ENCODE measurements at regions not wholly inside any gene's neighbourhood (a gene's known extent, or its start where the extent isn't known, plus 50 kb on each side); places are given as distances from the start of the nearest gene placed in this dataset.

DNA sequence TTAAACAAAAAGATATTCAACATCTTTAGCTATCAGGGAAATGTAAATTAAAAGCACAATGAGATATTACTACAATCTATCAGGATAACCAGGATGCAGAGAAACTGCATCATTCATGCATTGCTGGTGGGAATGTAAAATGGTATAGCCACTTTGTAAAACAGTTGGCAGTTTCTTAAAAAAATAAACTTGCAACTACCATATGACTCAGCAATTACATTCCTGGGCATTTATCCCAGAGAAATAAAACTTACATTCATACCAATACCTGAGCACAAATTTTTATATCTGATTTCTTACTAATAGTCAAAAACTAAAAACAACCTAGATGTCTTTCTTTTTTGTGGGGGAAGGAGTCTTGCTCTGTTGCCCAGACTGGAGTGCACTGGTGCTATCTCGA lies 190.3 kb upstream of the TAB2 start:
- peaks cover 4% of the 10 kb centered on the region for H3K9me3 Mint-ChIP-seq
- no peak overlapping the region for H3K4me3 Mint-ChIP-seq
- no peaks in the 10 kb centered on the region for H3K27me3 Mint-ChIP-seq (ENCODE audit: low read depth)
- CTCF ChIA-PET, result no interaction called here
- H3K36me3 Mint-ChIP-seq (ENCODE audit: low read depth), result peaks cover 4% of the 10 kb centered on the region
- H3K27ac Mint-ChIP-seq, result no peak overlapping the region
- peaks cover 63% of the 10 kb centered on the region for H3K4me1 Mint-ChIP-seq (ENCODE audit: low read depth)
- no peak for DNase-seq
- intact Hi-C loops (cut with micrococcal nuclease), result no loop called here

GRCh38 chr6:149128489-149129145 lies 188.9 kb upstream of the TAB2 start:
- Mint-ChIP-seq H3K36me3 (ENCODE audit: low read depth) (peaks cover 3% of the 10 kb centered on the region), H3K4me1 (ENCODE audit: low read depth) (peaks cover 57% of the 10 kb centered on the region), H3K27ac (peak overlapping the region; percentile 83), H3K27me3 (ENCODE audit: low read depth) (no peaks in the 10 kb centered on the region), H3K9me3 (peaks cover 3% of the 10 kb centered on the region), H3K4me3 (no peak overlapping the region)
- intact Hi-C loops (cut with micrococcal nuclease), result loop anchor here (2.0 kb wide), 1 partner anchor 34 kb away; no protein-coding TSS in a partner anchor
- CTCF ChIA-PET, result no interaction called here
- DNase-seq, result peak; percentile 56

GRCh38 chr6:149129371-149130077 lies 188.0 kb upstream of the TAB2 start:
- peaks cover 51% of the 10 kb centered on the region for H3K4me1 Mint-ChIP-seq (ENCODE audit: low read depth)
- H3K27me3 Mint-ChIP-seq (ENCODE audit: low read depth), result no peaks in the 10 kb centered on the region
- peak overlapping the region; percentile 83 for H3K27ac Mint-ChIP-seq
- CTCF ChIA-PET, result no interaction called here
- H3K4me3 Mint-ChIP-seq, result no peak overlapping the region
- peaks cover 3% of the 10 kb centered on the region for H3K9me3 Mint-ChIP-seq
- intact Hi-C loops (cut with micrococcal nuclease), result loop anchor here (2.0 kb wide), 1 partner anchor 35 kb away; no protein-coding TSS in a partner anchor
- H3K36me3 Mint-ChIP-seq (ENCODE audit: low read depth), result peaks cover 3% of the 10 kb centered on the region
- DNase-seq, result peak; percentile 56

DNA sequence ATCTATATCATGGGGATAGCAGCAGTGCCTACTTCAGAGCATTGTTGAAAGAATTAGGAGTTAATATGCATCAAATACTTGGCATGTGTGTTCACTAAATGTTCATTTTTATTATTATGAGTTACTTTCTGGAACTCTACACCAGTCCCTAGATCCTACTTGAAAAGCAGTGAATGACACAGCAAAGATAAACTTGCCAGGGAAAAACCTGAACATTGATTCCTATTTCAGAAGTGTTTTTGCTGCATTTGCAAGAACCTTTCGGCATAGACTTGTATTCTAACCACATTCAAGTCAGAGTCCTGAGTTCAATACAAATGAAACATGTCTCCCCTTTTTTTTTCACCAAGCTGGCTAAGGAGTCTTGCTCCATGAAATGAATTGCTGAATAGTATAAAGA lies 187.4 kb upstream of the TAB2 start:
- H3K4me1 Mint-ChIP-seq (ENCODE audit: low read depth), result peaks cover 51% of the 10 kb centered on the region
- peaks cover 3% of the 10 kb centered on the region for H3K36me3 Mint-ChIP-seq (ENCODE audit: low read depth)
- H3K27ac Mint-ChIP-seq, result no peak overlapping the region
- H3K27me3 Mint-ChIP-seq (ENCODE audit: low read depth), result no peaks in the 10 kb centered on the region
- intact Hi-C loops (cut with micrococcal nuclease), result no loop called here
- peaks cover 3% of the 10 kb centered on the region for H3K9me3 Mint-ChIP-seq
- DNase-seq, result no peak
- no peak overlapping the region for H3K4me3 Mint-ChIP-seq
- CTCF ChIA-PET, result no interaction called here

- intact Hi-C loops (cut with micrococcal nuclease), result no loop called here
- H3K27me3 Mint-ChIP-seq (ENCODE audit: low read depth), result no peaks in the 10 kb centered on the region
Observed at GRCh38 chr6:149130508-149130907, 187.0 kb upstream of the TAB2 start.

DNA sequence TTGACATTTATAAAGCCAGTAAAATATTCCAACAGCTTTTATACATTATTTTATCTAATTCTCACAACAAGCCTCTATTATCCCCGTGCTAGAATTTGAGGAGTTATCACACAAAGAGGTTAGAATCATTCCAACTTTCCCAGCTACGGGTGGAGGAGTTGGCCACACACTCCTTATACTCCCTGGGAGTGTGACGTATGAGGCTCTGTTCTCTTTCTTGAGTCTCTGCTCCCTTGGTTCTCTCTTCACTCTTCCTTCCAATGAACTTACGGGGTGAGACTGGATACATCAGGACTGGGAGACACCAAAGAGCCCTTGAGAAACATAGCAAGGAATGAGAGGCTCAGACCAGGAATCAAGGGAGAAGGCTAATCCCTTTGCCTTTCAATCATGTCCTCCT lies 185.6 kb upstream of the TAB2 start:
- Mint-ChIP-seq H3K4me3 (no peak overlapping the region), H3K36me3 (ENCODE audit: low read depth) (peaks cover 2% of the 10 kb centered on the region), H3K4me1 (ENCODE audit: low read depth) (peaks cover 51% of the 10 kb centered on the region), H3K27ac (peak overlapping the region; percentile 25), H3K9me3 (no peaks in the 10 kb centered on the region), H3K27me3 (ENCODE audit: low read depth) (no peaks in the 10 kb centered on the region)
- CTCF ChIA-PET, result interaction anchor here (0.8 to 2.1 kb wide), 2 partner anchors 130 to 300 kb away, joined by 3 to 5 read pairs; no protein-coding TSS in a partner anchor
- DNase-seq, result no peak
- intact Hi-C loops (cut with micrococcal nuclease), result no loop called here

More at GRCh38 chr6:149130508-149130907, 187.0 kb upstream of the TAB2 start:
- Mint-ChIP-seq H3K27ac (no peak overlapping the region), H3K4me3 (no peak overlapping the region), H3K4me1 (ENCODE audit: low read depth) (peaks cover 51% of the 10 kb centered on the region), H3K36me3 (ENCODE audit: low read depth) (peaks cover 3% of the 10 kb centered on the region), H3K9me3 (no peaks in the 10 kb centered on the region)
- CTCF ChIA-PET, result interaction anchor here (0.5 to 1.1 kb wide), 3 partner anchors 33 to 251 kb away, joined by 3 to 4 read pairs (median 4); no protein-coding TSS in a partner anchor
- DNase-seq, result no peak

DNA sequence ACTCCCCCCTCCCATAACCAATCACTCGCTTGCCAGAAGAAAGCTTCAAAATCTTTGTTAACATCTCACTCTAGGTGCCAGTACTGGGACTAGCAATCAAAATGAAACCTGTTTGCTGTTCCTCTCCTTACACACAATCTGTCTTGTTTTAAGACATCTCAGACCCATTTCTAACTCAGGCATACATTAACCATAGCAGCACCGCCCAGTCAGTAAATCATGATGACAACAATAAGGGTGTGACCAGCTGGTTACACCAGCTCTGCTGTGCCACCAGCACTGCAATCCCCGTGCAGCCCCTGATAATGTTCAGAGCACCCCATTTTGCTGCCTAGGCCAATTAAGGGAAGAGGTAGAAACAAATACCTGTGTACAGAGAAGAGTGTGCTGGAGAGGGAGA lies 185.2 kb upstream of the TAB2 start:
- intact Hi-C loops (cut with micrococcal nuclease), result no loop called here
- Mint-ChIP-seq H3K4me1 (ENCODE audit: low read depth) (peaks cover 46% of the 10 kb centered on the region), H3K27ac (peak overlapping the region; percentile 25), H3K27me3 (ENCODE audit: low read depth) (no peaks in the 10 kb centered on the region), H3K9me3 (no peaks in the 10 kb centered on the region), H3K36me3 (ENCODE audit: low read depth) (no peaks in the 10 kb centered on the region), H3K4me3 (no peak overlapping the region)
- DNase-seq, result peak; percentile 27
- CTCF ChIA-PET, result interaction anchor here (0.8 to 2.1 kb wide), 2 partner anchors 130 to 300 kb away, joined by 3 to 5 read pairs; no protein-coding TSS in a partner anchor

DNA sequence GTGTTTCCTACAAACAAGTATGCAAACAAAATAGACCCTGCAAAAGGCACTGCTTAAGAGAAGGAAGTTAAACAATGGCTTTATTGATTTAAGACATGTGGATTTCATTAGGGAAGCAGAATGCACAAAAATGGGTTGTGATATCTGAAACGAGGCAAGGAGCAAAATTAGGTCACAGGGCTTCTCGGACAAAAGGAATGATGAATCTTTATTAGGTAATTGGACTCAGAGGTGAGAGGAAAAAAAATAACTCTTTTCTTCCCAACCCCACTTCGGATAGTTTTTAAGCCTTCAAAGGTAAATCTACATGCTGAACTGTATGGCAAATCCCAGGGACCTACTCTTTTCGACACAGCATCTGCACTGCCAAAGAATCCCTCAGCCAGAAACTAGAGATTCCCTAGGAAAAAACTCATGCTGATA lies 183.0 kb upstream of the TAB2 start:
- Mint-ChIP-seq H3K36me3 (ENCODE audit: low read depth) (no peaks in the 10 kb centered on the region), H3K9me3 (no peaks in the 10 kb centered on the region), H3K4me3 (no peak overlapping the region), H3K27ac (no peak overlapping the region), H3K4me1 (ENCODE audit: low read depth) (peaks cover 40% of the 10 kb centered on the region), H3K27me3 (ENCODE audit: low read depth) (no peaks in the 10 kb centered on the region)
- no peak for DNase-seq
- CTCF ChIA-PET, result no interaction called here
- intact Hi-C loops (cut with micrococcal nuclease), result no loop called here

DNA sequence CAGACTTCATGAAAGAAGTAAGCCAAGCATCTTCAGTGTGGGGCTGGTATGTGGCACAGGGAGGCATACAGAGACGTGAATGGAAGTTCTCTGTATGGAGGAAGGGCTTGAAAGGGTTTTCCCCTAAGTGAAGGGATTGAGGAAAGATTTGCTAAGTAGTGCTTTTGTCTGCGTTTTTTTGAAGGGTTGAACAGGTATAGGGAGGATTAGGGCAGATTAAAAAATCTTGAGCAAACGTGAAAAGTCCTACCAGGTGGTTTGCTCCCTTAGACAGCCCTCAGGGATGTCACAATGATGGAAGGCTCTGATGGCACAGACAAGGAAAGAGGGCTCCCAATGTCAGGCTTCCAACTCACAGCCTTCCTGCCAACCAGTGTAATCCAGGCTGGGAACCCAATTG lies 181.7 kb upstream of the TAB2 start:
- Mint-ChIP-seq H3K27ac (no peak overlapping the region), H3K27me3 (ENCODE audit: low read depth) (no peaks in the 10 kb centered on the region), H3K9me3 (no peaks in the 10 kb centered on the region), H3K4me1 (ENCODE audit: low read depth) (peaks cover 41% of the 10 kb centered on the region), H3K4me3 (no peak overlapping the region), H3K36me3 (ENCODE audit: low read depth) (no peaks in the 10 kb centered on the region)
- intact Hi-C loops (cut with micrococcal nuclease), result no loop called here
- DNase-seq, result no peak
- CTCF ChIA-PET, result no interaction called here

DNA sequence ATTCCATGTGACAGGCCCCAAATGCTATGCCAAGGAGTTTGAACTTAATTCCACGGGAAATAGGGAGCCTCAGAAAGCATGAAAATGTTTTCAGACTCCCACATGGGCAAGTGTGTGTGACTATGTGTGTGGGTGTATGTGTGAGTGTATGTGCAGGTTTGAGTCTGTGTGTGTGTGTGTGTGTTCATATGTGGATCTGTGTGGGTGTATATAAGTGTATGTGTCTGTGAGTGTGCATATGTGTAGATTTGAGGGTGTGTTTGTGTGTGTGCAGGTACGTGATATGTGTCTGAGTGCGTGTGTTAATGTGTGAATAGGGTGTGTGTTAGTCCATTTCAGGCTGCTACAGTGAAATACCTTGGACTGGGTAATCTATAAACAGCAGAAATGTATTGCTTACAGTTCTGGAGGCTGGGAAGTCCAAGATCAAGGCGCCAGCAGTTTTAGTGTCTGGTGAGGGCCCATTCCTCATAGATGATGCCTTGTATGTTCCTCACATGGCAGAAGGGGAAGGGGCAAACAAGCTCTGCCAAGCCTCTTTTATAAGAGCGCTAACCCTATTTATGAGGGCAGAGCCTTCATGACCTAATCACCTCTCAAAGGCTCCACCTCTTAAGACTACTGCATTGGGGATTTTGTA lies 181.1 kb upstream of the TAB2 start:
- no peak overlapping the region for H3K27ac Mint-ChIP-seq
- no peak overlapping the region for H3K4me3 Mint-ChIP-seq
- intact Hi-C loops (cut with micrococcal nuclease), result no loop called here
- no peak for DNase-seq
- H3K9me3 Mint-ChIP-seq, result no peaks in the 10 kb centered on the region
- H3K4me1 Mint-ChIP-seq (ENCODE audit: low read depth), result peaks cover 45% of the 10 kb centered on the region
- CTCF ChIA-PET, result no interaction called here
- H3K27me3 Mint-ChIP-seq (ENCODE audit: low read depth), result no peaks in the 10 kb centered on the region
- H3K36me3 Mint-ChIP-seq (ENCODE audit: low read depth), result no peaks in the 10 kb centered on the region

GRCh38 chr6:149136913-149137286 lies 180.6 kb upstream of the TAB2 start:
- Mint-ChIP-seq H3K9me3 (no peaks in the 10 kb centered on the region), H3K27ac (no peak overlapping the region)
- intact Hi-C loops (cut with micrococcal nuclease), result no loop called here

GRCh38 chr6:149137594-149137993 lies 179.9 kb upstream of the TAB2 start:
- DNase-seq, result no peak
- no peak overlapping the region for H3K4me3 Mint-ChIP-seq
- H3K27me3 Mint-ChIP-seq (ENCODE audit: low read depth), result no peaks in the 10 kb centered on the region
- peak overlapping the region; percentile 30 for H3K27ac Mint-ChIP-seq
- intact Hi-C loops (cut with micrococcal nuclease), result no loop called here
- CTCF ChIA-PET, result interaction anchor here (1.3 kb wide), 1 partner anchor 43 kb away, joined by 3 read pairs; no protein-coding TSS in a partner anchor
- no peaks in the 10 kb centered on the region for H3K36me3 Mint-ChIP-seq (ENCODE audit: low read depth)
- H3K9me3 Mint-ChIP-seq, result no peaks in the 10 kb centered on the region
- H3K4me1 Mint-ChIP-seq (ENCODE audit: low read depth), result peaks cover 45% of the 10 kb centered on the region

More at GRCh38 chr6:149136913-149137286, 180.6 kb upstream of the TAB2 start:
- DNase-seq, result no peak
- Mint-ChIP-seq H3K4me3 (no peak overlapping the region), H3K36me3 (ENCODE audit: low read depth) (no peaks in the 10 kb centered on the region), H3K27me3 (ENCODE audit: low read depth) (no peaks in the 10 kb centered on the region), H3K4me1 (ENCODE audit: low read depth) (peaks cover 47% of the 10 kb centered on the region)
- CTCF ChIA-PET, result no interaction called here
